Stimulated activated CD4-positive, alpha-beta T cell treated with anti-CD3 and anti-CD28 coated beads, Interleukin-15, amount 100 ng/mL, for 48 hours (primary cell): ENCODE measurements at regions not wholly inside any gene's neighbourhood (a gene's known extent, or its start where the extent isn't known, plus 50 kb on each side); places are given as distances from the start of the nearest gene placed in this dataset.

Source experiments
- DNase-seq, 2 donors: peaks; one replicate each; pipeline ENCODE4 v3.0.0-alpha.2; 2020; ENCODE audit warnings: low read depth in 2 of 2

DNA sequence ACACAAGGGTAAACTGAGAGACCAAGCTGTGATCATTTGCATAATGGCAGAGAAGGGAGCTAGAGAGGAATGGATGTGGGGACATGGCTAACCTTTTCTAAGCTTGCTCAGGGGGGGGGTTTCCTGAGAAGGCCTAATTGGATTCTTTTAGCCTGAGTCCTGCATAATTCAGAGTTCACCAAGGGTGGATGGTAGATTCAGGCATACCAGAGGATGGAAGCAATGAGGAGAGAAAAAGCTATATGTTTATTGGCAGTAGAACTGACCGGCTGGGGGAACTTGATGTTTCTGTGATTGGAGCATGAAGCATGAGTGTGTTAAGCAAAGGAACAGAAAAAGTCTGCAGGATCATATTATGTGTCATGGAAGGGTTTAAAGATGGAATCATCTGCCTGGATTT lies 65.9 kb upstream of the KLF12 start:
- DNase-seq, result no peak

DNA sequence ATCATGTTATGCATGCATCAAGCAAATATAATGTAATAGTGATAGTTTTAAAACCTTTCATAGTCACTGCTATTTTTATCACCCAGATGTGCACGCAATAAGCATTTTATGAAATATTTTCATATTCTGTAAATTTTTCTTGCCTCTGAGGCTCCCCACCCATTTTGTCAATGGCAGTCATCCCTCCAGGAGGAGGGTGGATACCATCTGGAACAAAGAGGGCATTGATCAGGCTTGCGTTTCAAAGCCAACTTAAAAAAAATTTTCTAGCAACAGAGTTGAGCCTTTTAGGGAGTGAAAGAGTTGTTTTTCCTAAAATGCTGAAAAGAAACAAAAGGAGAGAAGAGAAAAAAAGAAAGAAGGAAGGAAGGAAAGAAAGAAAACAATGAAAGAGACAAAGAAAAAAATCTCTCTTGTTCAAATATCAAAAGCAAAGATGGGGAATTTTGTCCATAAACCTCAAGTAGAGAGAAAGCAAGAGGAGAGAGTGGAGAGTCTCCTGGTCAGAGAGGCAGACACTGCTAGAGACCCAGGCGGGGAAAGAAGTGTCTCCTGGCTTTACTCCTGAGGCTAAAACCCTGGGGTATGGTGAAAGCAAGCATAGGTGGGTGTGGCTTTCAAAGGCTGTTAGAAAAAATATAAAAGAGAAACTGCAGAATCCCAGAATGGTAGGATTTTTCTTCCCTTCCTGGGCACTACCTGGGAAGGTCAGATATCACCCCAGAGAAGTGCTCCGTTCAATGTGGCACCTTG lies 63.6 kb upstream of the KLF12 start:
- no peak for DNase-seq

- no peak for DNase-seq
Observed at GRCh38 chr13:74194846-74195245, 60.6 kb upstream of the KLF12 start.

DNA sequence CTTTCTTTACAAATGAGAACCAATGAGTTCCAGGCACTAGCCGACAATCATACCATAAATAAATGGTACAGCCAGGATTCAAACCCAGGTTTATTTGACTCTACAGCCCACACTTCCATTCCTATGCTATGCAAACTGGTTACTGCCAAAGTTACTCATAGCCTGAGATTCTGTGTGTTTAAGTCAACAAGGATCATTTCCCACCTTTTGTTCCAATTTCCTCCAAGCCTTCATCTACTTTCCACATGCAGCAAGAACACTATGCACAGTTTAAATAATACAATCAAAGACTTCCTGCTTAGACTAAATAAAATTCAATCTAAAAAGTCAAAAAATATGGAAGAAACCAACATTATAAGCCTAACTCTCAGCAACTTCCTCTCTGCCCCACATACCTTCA lies 59.2 kb upstream of the KLF12 start:
- no peak for DNase-seq

- no peak for DNase-seq
Observed at GRCh38 chr13:74191410-74191809, 57.2 kb upstream of the KLF12 start.

DNA sequence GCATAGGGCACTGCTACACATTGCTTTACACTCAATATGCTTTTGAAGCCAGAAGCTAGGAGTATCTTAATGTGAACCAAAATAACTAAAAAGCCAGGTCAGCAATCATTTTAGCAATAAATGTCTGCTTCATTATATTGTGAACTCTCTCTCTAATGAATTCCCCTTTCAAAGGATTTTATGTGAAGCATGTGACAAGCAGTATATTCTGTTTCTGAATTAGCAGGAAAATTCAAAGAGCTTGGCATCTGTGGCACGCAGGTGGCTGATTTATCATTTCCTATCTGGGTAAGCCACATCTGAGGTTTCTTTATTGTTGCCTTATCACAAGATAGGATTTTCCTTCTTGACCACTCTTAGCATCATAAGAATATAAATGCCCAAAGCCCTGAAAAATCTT lies 56.8 kb upstream of the KLF12 start:
- DNase-seq, result no peak

DNA sequence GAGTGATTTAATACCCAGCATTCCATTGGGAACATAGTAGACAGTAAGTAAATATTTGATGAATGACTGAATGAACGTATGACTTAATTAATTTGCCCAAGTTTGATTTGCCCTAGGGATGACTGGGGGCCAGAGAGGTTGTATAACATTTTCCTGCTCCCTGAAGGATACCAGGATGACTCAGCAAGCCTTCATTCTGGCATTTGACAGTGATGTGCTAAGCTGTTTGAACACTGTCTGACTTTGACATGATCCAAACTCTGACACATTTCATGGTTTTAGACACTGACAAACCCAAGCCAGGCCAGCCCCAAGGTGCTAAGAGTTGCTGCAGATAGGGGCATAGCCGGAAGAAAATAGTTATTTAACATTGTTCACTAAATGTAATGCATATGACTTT lies 53.4 kb upstream of the KLF12 start:
- no peak for DNase-seq

DNA sequence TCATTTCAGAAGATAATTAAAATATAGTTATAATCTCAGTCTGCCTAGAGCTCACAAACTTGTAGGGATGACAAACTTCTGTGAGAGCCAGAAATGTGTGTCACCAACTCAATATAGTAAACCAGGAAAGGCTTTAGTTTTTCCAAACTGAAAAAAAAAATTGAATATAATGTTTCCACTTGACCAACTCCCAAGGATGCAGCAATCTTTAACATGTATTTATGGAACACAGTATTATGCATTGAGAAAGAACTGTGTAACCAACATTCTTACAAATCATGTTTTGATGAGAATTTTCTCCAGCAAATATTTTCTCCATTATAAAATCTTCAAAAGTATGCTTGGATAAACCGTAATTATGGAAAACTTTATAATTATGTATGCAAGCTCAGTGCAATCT lies 50.1 kb upstream of the KLF12 start:
- DNase-seq, result no peak
